Sigmoid colon (tissue), 6 donors: ENCODE measurements at regions not wholly inside any gene's neighbourhood (a gene's known extent, or its start where the extent isn't known, plus 50 kb on each side); places are given as distances from the start of the nearest gene placed in this dataset.
"Not testable (repeated sequence)": the region's sequence is repeated elsewhere in the genome, so short reads cannot be mapped to it uniquely, and the experiment has no call there.

Experiments
- DNase-seq: peaks from one replicate; pipeline ENCODE4 v3.0.0-alpha.2; 2019
- H3K27ac ChIP-seq, 4 donors: fragments of 200-600 bp; sonication (generic); one replicate each; pipeline ENCODE4 v1.5.1; 2016 to 2019; ENCODE audit warnings: mild to moderate bottlenecking in 1 of 4
- H3K27me3 ChIP-seq, 3 donors: fragments of 200-600 bp; sonication (generic); one replicate each; pipeline ENCODE4 v1.5.1; 2019; ENCODE audit warnings: mild to moderate bottlenecking in 1 of 3
- H3K36me3 ChIP-seq, 4 donors: fragments of 200-600 bp; sonication (generic); one replicate each; pipeline ENCODE4 v1.5.1; 2016 to 2019
- H3K4me1 ChIP-seq, 4 donors: fragments of 200-600 bp; sonication (generic); one replicate each; pipeline ENCODE4 v1.5.1; 2017 to 2019
- H3K4me3 ChIP-seq, 4 donors: fragments of 200-600 bp; sonication (generic); one replicate each; pipeline ENCODE4 v1.5.1; 2017 to 2019; ENCODE audit warnings: mild to moderate bottlenecking in 2 of 4, moderate library complexity in 1 of 4
- H3K9me3 ChIP-seq, 4 donors: fragments of 200-600 bp in 3 of 4; sonication (generic) in 3 of 4; one replicate each; pipeline versions ENCODE4 v1.5.1 to v1.6.1; 2013 to 2019
- EP300 ChIP-seq, 4 donors: sonication (generic); formaldehyde crosslinking; IDR thresholded peaks; one replicate each; pipeline ENCODE4 v1.6.1; 2017; ENCODE audit warnings: antibody characterized with exemption in 4 of 4
- POLR2A ChIP-seq, 2 donors: fragments of 450-650 bp; IDR thresholded peaks; one replicate each; pipeline ENCODE4 v1.6.1; 2016; ENCODE audit warnings: antibody characterized with exemption in 2 of 2, mild to moderate bottlenecking in 2 of 2, moderate library complexity in 2 of 2
- POLR2AphosphoS5 ChIP-seq, 4 donors: sonication (generic); formaldehyde crosslinking; IDR thresholded peaks; one replicate each; pipeline ENCODE4 v1.6.1; 2017; ENCODE audit warnings: antibody characterized with exemption in 4 of 4
- WGBS, 2 donors: extraction: QIAGEN DNeasy Blood & Tissue Kit; methylation state at CpG; one replicate each; pipeline ENCODE4 v1.1.7; 2013; 5-methylcytosine and 5-hydroxymethylcytosine counted together
- intact Hi-C: fragments of 100-400 bp; cut with DNase I; formaldehyde crosslinking; loops from one replicate; pipeline ENCODE4 v1.15.1; 2023
- TF ChIP-seq, protein P1 (sequence below), 4 experiments: fragments of 450-650 bp in 3 of 4; fragments of 200-600 bp in 1 of 4; IDR thresholded peaks; one replicate each; pipeline ENCODE4 v1.5.1; 2016 to 2019; ENCODE audit warnings: antibody characterized with exemption in 4 of 4, mild to moderate bottlenecking in 3 of 4, moderate library complexity in 2 of 4
- donor health status: healthy with polysubstance abuse.
- donor health status: healthy.

DNA sequence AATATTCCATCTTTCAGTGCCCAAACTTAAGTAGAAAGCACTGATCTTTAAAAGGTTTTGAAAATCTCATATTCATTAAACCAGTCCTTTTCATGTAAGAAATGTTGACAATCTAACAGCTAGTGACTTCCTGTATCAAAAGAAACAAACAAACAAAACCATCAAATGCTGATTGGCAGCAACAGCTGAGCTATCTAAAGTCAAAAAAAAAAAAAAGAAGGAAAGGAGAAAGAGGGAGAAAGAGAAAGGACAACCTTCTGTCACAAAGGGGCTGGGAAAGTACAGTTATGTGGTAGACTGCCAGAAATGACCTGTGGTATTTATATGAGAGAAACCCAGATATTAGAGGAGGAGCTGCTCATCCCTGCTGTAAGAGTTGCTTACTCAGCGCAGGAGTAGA is 614.6 kb upstream of the SMIM31 start:
- Histone ChIP-seq H3K36me3 (no peaks in the 10 kb centered on the region), H3K27me3 (no peaks in the 10 kb centered on the region), H3K9me3 (no peaks in the 10 kb centered on the region), H3K27ac (no peak overlapping the region), H3K4me3 (no peak overlapping the region), H3K4me1 (no peaks in the 10 kb centered on the region)
- 92 to 97% methylated on average over 1 of the region's 1 CpG for WGBS, 2 donors
- intact Hi-C loops: no loop called here
- TF ChIP-seq POLR2A (IDR thresholded peaks at IDR 0.05) (no peak), EP300 (IDR thresholded peaks at IDR 0.05) (no peak), POLR2AphosphoS5 (IDR thresholded peaks at IDR 0.05) (no peak)
- TF ChIP-seq, protein P1, sequence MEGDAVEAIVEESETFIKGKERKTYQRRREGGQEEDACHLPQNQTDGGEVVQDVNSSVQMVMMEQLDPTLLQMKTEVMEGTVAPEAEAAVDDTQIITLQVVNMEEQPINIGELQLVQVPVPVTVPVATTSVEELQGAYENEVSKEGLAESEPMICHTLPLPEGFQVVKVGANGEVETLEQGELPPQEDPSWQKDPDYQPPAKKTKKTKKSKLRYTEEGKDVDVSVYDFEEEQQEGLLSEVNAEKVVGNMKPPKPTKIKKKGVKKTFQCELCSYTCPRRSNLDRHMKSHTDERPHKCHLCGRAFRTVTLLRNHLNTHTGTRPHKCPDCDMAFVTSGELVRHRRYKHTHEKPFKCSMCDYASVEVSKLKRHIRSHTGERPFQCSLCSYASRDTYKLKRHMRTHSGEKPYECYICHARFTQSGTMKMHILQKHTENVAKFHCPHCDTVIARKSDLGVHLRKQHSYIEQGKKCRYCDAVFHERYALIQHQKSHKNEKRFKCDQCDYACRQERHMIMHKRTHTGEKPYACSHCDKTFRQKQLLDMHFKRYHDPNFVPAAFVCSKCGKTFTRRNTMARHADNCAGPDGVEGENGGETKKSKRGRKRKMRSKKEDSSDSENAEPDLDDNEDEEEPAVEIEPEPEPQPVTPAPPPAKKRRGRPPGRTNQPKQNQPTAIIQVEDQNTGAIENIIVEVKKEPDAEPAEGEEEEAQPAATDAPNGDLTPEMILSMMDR (IDR thresholded peaks at IDR 0.05): no peak
- no peak for DNase-seq

DNA sequence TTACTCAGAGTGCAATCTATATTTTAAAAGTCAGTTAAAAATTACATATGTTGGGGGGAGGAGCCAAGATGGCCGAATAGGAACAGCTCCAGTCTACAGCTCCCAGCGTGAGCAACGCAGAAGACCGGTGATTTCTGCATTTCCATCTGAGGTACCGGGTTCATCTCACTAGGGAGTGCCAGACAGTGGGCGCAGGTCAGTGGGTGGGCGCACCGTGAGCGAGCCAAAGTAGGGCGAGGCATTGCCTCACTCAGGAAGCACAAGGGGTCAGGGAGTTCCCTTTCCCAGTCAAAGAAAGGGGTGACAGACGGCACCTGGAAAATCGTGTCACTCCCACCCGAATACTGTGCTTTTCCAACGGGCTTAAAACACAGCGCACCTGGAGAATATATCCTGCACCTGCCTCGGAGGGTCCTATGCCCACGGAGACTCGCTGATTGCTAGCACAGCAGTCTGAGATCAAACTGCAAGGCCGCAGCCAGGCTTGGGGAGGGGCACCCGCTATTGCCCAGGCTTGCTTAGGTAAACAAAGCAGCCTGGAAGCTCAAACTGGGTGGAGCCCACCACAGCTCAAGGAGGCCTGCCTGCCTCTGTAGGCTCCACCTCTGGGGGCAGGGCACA is 612.1 kb upstream of the SMIM31 start:
- intact Hi-C loops, H3K36me3 ChIP-seq, H3K27me3 ChIP-seq, H3K4me1 ChIP-seq, H3K9me3 ChIP-seq, H3K27ac ChIP-seq, H3K4me3 ChIP-seq, DNase-seq: not testable (repeated sequence)
- WGBS, 2 donors: 58 to 69% methylated on average over 20 of the region's 20 CpGs

DNA sequence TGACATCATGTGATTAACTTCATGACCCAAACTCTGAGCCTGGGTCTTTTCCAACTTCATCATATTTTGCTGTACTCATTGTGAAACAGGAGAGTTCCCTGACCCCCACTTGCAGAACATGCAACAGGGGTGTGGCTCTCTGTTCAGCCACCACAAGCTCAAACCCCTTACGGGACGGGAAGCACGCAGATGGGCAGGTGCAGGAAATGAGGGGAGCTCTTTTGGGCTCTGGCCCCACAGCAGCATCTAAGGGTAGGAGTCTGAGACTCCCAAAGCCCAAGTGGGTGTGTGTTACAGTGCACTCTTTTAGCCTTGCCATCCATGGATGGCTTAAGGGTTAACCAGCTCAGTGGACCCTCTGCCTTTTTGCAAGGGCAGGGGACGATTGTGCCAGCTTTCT is 599.5 kb upstream of the SMIM31 start:
- no peak overlapping the region for H3K4me3 ChIP-seq
- no peak for DNase-seq
- H3K27ac ChIP-seq: no peak overlapping the region
- H3K27me3 ChIP-seq: no peaks in the 10 kb centered on the region
- no peak for TF ChIP-seq EP300 (IDR thresholded peaks at IDR 0.05)
- TF ChIP-seq POLR2AphosphoS5 (IDR thresholded peaks at IDR 0.05): no peak
- TF ChIP-seq POLR2A (IDR thresholded peaks at IDR 0.05): no peak
- TF ChIP-seq, protein P1 (IDR thresholded peaks at IDR 0.05): no peak
- no peaks in the 10 kb centered on the region for H3K4me1 ChIP-seq
- no peaks in the 10 kb centered on the region for H3K9me3 ChIP-seq
- intact Hi-C loops: no loop called here
- H3K36me3 ChIP-seq: no peaks in the 10 kb centered on the region
- WGBS, 2 donors: 75 to 76% methylated on average over 4 of the region's 4 CpGs

DNA sequence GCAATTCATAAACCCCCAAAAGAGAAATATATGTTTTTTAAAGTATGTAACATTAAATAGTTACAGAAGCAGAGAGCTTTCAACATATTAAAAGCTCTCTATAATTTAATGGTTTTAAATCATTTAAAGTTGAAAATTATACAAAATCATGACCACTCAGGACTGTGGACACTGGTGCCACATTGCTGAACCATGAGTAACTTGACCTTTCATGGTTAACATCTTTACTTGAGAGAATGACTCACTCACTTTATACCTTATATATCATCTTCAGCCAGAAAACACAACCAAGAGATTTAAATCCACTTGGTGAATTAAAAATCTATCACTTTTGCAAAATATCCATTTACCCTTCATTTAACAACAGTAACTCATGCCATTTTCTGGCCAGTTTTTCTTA is 584.3 kb upstream of the SMIM31 start:
- no peak for TF ChIP-seq EP300 (IDR thresholded peaks at IDR 0.05)
- TF ChIP-seq, protein P1 (IDR thresholded peaks at IDR 0.05): no peak
- TF ChIP-seq POLR2A (IDR thresholded peaks at IDR 0.05): no peak
- Histone ChIP-seq H3K27ac (no peak overlapping the region), H3K27me3 (no peaks in the 10 kb centered on the region), H3K9me3 (peaks cover 0 to 2% (median 0%) of the 10 kb centered on the region in 4 donors), H3K4me1 (no peaks in the 10 kb centered on the region), H3K36me3 (no peaks in the 10 kb centered on the region), H3K4me3 (no peak overlapping the region)
- no peak for DNase-seq
- intact Hi-C loops: no loop called here

DNA sequence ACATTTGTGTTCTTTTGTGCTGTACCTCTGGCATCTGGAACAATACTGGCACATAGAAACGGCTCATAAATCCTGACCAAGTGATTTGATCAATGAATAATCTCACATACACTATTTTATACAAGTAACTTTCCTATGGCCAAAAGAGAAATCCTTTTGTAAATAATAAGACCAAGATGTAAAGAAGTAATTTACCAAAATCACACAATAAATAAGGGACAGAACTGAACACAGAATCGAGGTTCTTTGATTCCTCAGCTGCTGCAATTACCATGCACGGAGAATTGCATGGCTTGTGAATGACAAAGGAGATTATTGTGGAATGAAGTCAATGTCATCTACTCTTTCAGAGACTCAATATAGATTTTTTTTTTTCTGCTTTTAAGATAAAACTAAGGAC is 576.8 kb upstream of the SMIM31 start:
- WGBS, 2 donors: 37 to 61% methylated on average over 3 of the region's 3 CpGs
- H3K27me3 ChIP-seq: no peaks in the 10 kb centered on the region
- intact Hi-C loops: no loop called here

More for the DNA sequence above, 576.8 kb upstream of the SMIM31 start:
- no peak for DNase-seq
- H3K4me1 ChIP-seq: no peaks in the 10 kb centered on the region
- H3K27ac ChIP-seq: no peak overlapping the region
- no peak overlapping the region for H3K4me3 ChIP-seq
- no peaks in the 10 kb centered on the region for H3K36me3 ChIP-seq
- no peaks in the 10 kb centered on the region for H3K9me3 ChIP-seq
- TF ChIP-seq POLR2A (IDR thresholded peaks at IDR 0.05) (no peak), POLR2AphosphoS5 (IDR thresholded peaks at IDR 0.05) (no peak), EP300 (IDR thresholded peaks at IDR 0.05) (no peak)
- TF ChIP-seq, protein P1 (IDR thresholded peaks at IDR 0.05): no peak
